ENCODE measurements at regions not wholly inside any gene's neighbourhood (a gene's known extent, or its start where the extent isn't known, plus 50 kb on each side); places are given as distances from the start of the nearest gene placed in this dataset.

DNA sequence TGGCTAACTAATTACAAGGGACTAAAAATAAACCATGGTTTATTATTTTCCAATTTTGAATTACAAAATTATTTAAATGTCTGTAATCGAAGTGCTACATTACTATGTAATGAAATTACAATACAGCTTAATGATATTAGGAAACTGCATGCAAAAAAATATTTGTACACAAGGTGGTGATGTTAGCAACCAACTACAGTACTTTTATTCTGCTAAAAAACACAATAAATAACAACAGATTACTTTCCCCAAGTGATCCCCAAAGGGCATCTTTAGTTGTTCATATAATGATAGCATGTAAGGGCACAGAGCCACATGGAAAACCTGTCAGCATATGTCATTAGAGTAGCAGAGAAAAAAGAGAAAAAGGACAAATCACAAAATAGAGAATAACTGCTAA lies 147.5 kb upstream of the SOX2 start:
- Histone ChIP-seq H2AFZ (ENCODE audit: low read length) (no peak overlapping the region), H3K9me3 (ENCODE audit: low read depth, low read length) (no peaks in the 10 kb centered on the region), H3K4me3 (ENCODE audit: insufficient read depth, low read length) (no peak overlapping the region), H4K20me1 (ENCODE audit: insufficient read depth, low read length) (no peaks in the 10 kb centered on the region), H3K79me2 (ENCODE audit: insufficient read depth, low read length) (no peaks in the 10 kb centered on the region), H3K36me3 (ENCODE audit: insufficient read depth, low read length) (no peaks in the 10 kb centered on the region), H3K27ac (ENCODE audit: low read depth, low read length) (no peak overlapping the region), H3K4me2 (ENCODE audit: insufficient read depth, low read length) (no peak overlapping the region), H3K27me3 (ENCODE audit: insufficient read depth, low read length) (no peaks in the 10 kb centered on the region), H3K4me1 (ENCODE audit: insufficient read depth, low read length) (peaks cover 3% of the 10 kb centered on the region)
- TF ChIP-seq, protein P1, sequence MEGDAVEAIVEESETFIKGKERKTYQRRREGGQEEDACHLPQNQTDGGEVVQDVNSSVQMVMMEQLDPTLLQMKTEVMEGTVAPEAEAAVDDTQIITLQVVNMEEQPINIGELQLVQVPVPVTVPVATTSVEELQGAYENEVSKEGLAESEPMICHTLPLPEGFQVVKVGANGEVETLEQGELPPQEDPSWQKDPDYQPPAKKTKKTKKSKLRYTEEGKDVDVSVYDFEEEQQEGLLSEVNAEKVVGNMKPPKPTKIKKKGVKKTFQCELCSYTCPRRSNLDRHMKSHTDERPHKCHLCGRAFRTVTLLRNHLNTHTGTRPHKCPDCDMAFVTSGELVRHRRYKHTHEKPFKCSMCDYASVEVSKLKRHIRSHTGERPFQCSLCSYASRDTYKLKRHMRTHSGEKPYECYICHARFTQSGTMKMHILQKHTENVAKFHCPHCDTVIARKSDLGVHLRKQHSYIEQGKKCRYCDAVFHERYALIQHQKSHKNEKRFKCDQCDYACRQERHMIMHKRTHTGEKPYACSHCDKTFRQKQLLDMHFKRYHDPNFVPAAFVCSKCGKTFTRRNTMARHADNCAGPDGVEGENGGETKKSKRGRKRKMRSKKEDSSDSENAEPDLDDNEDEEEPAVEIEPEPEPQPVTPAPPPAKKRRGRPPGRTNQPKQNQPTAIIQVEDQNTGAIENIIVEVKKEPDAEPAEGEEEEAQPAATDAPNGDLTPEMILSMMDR (IDR thresholded peaks at IDR 0.05; ENCODE audit: extremely low read depth, low read depth, low read length), result no peak
- DNase-seq (ENCODE audit: insufficient read length, low spot score, missing footprints), result no peak

DNA sequence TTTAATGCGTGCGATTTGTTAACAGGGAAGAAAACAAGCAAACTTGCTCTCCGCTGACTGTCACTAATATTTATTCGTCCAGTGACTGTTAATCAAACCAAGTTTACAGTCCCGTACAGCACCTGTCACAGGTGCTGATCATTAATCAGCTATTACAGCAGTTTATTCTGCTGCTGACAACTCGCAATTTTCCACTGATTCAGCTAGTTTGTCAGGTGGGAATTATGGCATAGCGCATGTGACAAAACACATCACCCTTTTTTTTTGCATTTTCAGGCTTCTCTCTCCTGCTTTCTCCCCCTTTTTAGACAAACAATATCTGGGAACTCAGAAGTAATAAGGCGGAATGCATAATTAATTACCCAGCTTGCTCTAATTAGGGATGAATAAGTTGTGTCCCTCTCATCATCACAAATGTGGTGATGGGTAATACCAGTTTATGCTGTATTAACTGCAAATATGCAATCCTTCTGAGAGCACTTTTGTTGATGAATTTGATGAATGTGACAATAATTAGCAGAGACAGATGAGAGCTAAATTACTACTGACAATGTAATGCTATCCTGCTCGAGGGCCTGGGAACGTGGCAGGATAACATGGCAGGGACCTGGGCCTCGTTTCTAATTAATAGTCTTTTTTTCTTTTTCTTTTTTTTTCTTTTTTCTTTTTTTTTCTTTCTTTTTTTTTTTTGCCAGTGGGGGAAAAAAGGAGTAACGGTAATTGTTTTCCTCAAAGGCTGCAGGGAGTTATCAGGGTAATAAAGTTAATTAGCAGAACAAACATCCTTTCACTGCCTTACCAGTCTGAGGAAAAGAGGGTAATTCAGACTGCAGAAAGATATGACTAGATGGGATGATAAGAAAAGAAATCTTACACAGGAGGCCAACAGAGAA lies 150.3 kb upstream of the SOX2 start:
- H4K20me1 ChIP-seq (ENCODE audit: insufficient read depth, low read length), result no peaks in the 10 kb centered on the region
- no peak overlapping the region for H3K4me3 ChIP-seq (ENCODE audit: insufficient read depth, low read length)
- H3K79me2 ChIP-seq (ENCODE audit: insufficient read depth, low read length), result no peaks in the 10 kb centered on the region
- H3K27me3 ChIP-seq (ENCODE audit: insufficient read depth, low read length), result no peaks in the 10 kb centered on the region
- H3K4me1 ChIP-seq (ENCODE audit: insufficient read depth, low read length), result no peaks in the 10 kb centered on the region
- TF ChIP-seq, protein P1 (IDR thresholded peaks at IDR 0.05; ENCODE audit: extremely low read depth, low read depth, low read length), result no peak
- DNase-seq (ENCODE audit: insufficient read length, low spot score, missing footprints), result no peak
- H3K4me2 ChIP-seq (ENCODE audit: insufficient read depth, low read length), result no peak overlapping the region
- no peaks in the 10 kb centered on the region for H3K9me3 ChIP-seq (ENCODE audit: low read depth, low read length)
- H3K36me3 ChIP-seq (ENCODE audit: insufficient read depth, low read length), result no peaks in the 10 kb centered on the region
- H2AFZ ChIP-seq (ENCODE audit: low read length), result no peak overlapping the region
- H3K27ac ChIP-seq (ENCODE audit: low read depth, low read length), result no peak overlapping the region

DNA sequence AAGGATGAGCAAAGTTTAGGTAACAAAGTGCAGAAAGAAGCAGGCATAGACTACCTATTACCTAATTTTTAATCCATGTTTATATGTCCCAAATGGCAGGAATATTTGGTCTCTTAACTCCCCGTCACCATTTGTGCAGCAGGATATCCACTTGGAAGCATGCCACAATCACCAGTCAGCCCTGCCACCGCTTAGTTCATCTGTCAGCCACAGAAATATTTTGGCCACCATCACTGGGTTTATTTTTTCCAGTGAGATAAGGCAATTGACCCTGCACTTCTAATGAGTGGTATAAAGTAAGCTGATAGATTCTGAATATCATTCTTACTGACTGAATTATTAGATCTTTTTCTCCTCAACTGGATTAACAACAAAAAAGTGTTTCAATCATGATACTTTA lies 152.9 kb upstream of the SOX2 start:
- DNase-seq (ENCODE audit: insufficient read length, low spot score, missing footprints), result no peak
- H4K20me1 ChIP-seq (ENCODE audit: insufficient read depth, low read length), result no peaks in the 10 kb centered on the region
- no peaks in the 10 kb centered on the region for H3K4me1 ChIP-seq (ENCODE audit: insufficient read depth, low read length)
- TF ChIP-seq, protein P1 (IDR thresholded peaks at IDR 0.05; ENCODE audit: extremely low read depth, low read depth, low read length), result no peak
- H2AFZ ChIP-seq (ENCODE audit: low read length), result no peak overlapping the region
- no peaks in the 10 kb centered on the region for H3K79me2 ChIP-seq (ENCODE audit: insufficient read depth, low read length)
- no peaks in the 10 kb centered on the region for H3K36me3 ChIP-seq (ENCODE audit: insufficient read depth, low read length)
- no peak overlapping the region for H3K4me2 ChIP-seq (ENCODE audit: insufficient read depth, low read length)
- no peaks in the 10 kb centered on the region for H3K9me3 ChIP-seq (ENCODE audit: low read depth, low read length)
- H3K27me3 ChIP-seq (ENCODE audit: insufficient read depth, low read length), result no peaks in the 10 kb centered on the region
- H3K27ac ChIP-seq (ENCODE audit: low read depth, low read length), result no peak overlapping the region
- H3K4me3 ChIP-seq (ENCODE audit: insufficient read depth, low read length), result no peak overlapping the region

DNA sequence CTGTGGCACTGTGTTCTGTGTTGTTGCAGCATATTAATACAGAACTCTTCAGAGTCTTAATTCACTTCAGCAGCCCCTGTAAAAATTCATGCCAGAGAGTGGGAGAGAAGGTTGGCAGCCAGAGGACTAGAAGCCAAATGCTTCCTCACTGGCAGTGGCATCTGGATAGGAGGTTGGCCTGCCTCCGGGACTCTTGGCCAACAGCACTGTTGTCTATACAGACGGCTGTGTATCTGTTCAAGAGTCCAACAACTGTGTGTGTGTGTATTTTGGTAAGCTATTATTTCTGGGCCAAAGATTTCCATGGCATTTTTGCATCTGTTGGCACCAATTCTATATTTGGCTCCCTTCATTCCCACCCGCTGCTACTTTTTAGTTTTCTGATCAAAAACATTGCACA lies 156.0 kb upstream of the SOX2 start:
- TF ChIP-seq, protein P1 (IDR thresholded peaks at IDR 0.05; ENCODE audit: extremely low read depth, low read depth, low read length), result no peak
- Histone ChIP-seq H3K79me2 (ENCODE audit: insufficient read depth, low read length) (no peaks in the 10 kb centered on the region), H4K20me1 (ENCODE audit: insufficient read depth, low read length) (no peaks in the 10 kb centered on the region), H3K9me3 (ENCODE audit: low read depth, low read length) (no peaks in the 10 kb centered on the region), H3K27ac (ENCODE audit: low read depth, low read length) (no peak overlapping the region), H3K36me3 (ENCODE audit: insufficient read depth, low read length) (no peaks in the 10 kb centered on the region), H3K4me3 (ENCODE audit: insufficient read depth, low read length) (no peak overlapping the region), H2AFZ (ENCODE audit: low read length) (no peak overlapping the region), H3K4me1 (ENCODE audit: insufficient read depth, low read length) (no peaks in the 10 kb centered on the region), H3K27me3 (ENCODE audit: insufficient read depth, low read length) (no peaks in the 10 kb centered on the region), H3K4me2 (ENCODE audit: insufficient read depth, low read length) (no peak overlapping the region)
- no peak for DNase-seq (ENCODE audit: insufficient read length, low spot score, missing footprints)

Data from osteoblast (primary cell).